GM18517 (cell line): ENCODE measurements at regions not wholly inside any gene's neighbourhood (a gene's known extent, or its start where the extent isn't known, plus 50 kb on each side); places are given as distances from the start of the nearest gene placed in this dataset.
"Not testable (repeated sequence)": the region's sequence is repeated elsewhere in the genome, so short reads cannot be mapped to it uniquely, and the experiment has no call there.

ENCODE experiments used
- ATAC-seq: cut with Tn5 transposase; IDR thresholded peaks from one replicate; pipeline ENCODE4 v1.9.1; 2021; ENCODE audit warnings: mild to moderate bottlenecking, moderate library complexity; ENCODE audit not compliant: unreplicated experiment

DNA sequence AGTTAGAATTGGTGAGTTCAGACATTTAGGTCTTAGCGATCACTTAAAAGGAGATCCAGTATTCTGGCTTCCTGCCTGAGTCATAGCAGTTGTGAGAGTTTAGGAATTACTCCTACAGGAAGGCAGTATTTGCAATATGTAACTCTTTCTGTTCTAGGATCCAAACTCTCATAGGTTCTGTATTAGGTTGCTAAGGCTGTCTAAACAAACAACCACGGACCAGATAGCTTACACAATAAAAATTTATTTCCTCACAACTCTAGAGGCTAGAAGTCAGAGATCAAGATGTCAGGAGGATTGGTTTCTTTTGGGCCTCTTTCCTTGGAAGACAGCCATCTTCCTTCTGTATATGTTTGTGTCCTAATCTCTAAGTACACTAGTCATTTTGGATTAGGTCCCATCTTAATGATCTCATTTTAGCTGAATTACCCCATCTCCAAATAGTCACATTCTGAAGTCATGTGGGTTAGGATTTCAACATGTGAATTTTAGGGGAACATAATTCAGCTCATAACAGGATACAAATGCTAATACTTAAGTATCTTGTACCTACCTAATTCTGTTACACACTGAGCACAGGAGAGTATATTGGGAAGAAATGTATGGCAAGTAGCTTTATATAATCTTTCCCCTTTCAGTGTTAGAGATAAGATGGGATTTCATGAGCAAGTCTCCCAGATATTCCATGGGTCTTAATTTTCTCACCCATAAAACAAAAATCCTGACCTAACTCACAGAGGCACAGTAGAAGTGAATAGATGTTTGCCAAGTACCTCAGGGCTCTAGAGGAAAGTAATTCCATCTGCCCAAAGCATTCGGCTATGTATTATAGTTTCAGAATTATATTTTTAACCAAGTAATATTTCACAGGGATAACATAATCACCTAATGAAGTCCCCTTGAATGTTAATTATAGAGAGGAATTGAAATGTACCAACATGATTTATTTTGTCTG, 144.4 kb downstream of the PTBP2 start:
- ATAC-seq = no peak

DNA sequence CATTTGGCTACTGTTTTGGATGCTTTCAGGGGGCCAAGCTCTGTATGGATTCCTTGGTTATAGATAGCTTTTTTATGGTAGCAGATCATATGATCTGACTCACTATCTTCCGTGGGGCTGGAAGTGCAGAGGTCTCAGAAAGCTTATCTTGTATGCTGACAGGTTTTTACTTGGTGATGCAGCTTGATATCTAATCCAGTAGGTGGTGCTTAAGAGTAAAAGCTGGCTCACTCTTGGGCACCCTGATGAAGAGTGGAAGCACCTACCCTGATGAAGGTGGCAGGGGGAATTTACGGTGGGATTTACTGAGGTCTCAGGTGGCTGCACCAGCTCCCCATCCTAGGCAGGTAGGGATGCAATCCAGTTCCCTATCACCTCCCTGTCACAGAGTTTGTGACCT, 151.2 kb downstream of the PTBP2 start:
- no peak for ATAC-seq

DNA sequence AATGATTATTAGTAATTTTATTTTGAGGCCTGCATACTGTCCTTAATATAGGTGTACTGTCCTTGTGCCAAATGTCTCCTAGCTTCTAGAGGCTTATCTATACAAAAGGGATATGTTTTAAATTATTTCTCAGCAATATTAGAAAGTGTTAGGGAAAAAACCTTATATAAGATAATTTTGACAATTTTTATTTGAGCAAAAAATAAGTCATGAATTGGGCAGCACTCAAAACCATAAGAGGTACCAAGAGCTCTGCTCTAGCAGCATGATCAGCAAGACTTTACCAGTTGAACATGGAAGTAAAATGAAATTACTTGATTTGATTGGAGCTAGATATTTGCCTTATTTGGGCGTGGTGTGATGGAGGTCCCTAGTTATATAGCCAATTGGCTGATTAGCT, 157.1 kb downstream of the PTBP2 start:
- ATAC-seq = no peak

DNA sequence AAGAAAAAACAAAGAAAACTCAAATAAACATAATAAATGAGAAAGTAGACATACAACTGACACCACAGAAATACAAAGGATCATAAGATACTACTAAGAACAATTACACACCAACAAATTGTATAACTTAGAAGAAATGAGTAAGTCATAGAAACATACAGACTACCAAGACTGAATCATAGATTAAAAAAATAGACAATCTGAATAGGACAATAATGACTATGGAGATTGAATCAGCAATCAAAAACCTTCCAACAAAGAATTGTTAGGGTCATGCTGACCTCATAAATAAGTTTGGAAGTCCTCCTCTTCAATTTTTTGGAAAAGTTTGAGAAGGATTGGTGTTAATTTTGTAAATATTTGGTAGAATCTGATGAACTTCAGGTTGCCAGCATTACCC, 159.0 kb downstream of the PTBP2 start:
- ATAC-seq = no peak

DNA sequence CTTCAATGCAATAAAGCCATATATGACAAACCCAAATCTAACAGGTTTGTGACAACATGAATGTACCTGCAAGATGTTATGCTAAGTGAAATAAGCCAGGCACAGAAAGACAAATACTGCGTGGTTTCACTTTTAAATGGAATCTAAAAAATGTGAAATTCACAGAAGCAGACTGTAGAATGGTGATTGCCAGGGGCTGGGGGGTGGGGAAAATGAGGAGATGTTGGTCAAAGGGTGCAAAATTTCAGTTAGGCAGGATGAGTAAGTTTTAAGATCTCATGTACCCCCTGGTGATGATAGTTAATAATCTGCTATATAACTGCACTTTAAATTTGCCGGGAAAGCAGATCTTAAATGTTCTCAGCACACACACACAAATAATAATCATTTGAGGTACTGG, 160.5 kb downstream of the PTBP2 start:
- ATAC-seq = no peak

DNA sequence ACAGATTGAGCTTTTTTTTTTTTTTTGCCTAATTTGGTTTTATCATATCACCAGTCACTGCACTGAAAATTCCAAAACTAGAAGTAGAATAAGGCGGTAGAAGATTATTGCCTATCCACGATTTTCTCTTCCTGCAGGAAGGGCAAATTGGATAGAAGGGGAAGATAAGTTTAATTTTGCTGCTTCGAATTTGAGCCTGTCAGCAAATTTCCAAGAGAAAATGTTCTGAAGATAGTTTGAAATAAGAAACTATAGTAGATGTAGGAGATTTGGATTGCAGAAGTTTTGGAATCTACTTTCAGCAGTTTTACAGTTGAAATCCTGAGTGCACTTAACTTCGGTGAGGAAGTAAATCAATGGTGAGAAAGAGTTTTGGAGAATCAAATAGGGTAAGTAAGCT, 164.9 kb downstream of the PTBP2 start:
- ATAC-seq = no peak

DNA sequence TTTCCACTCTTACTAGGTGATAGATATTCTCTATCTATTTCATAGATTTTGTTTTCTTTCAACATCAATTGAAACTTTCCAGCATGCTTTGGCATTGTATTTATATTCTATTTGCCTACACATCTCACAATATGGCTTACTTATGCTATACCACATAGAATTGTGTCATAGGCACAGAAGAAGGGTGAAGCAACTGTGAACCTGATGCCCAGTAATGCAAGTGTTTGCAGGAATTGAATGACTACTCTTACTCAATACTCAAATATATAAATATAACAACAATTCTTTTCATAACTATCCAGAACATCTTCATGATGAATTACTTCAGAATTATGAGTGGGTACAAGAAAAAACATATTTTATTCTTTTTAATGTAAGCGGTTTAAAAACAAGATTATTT, 165.9 kb downstream of the PTBP2 start:
- no peak for ATAC-seq

DNA sequence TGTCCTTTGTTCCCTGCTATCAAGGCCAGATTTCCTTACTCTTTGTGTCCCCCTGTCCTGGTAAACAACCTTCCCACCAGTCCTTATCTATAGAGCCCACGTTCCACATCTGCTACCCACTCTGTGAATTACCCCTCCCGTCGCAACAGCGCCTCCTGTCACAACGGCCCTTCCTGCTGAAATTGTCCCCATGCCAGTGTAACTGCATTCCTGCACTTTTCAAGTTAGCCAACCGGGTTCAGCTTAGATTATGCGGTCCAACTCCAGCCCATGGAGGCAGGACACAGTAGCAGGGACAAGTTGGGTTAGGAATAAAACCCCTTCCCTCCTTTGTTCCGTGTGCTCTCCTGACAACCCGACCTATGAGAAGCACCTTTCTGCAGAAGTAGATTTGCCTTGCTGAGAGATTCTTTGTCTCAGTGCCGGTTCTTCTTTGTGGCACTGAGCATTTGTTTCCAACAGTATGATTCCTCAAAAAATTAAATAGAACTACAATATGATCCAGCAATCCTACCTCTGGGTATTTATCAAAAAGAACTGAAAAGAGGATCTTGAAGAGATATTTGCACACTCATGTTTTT, 180.3 kb downstream of the PTBP2 start:
- ATAC-seq = no peak

DNA sequence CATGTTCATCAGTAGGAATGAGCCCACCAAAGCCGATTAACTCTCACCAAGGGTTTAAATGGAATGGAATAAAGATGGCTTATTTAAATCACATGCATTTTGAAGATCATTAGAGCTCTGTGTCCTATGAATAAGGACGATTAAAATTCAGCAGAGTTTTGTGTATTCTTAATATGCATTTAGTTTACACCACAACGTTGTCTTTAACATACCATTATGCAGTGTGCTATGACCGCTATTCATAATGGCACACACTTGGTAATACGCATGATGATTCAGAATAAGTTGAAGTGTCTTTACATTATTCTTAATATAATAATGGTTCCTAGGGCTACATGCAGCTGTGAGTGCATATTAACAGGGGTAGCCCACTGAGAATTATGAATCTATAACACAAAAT, 190.7 kb downstream of the PTBP2 start:
- no peak for ATAC-seq

DNA sequence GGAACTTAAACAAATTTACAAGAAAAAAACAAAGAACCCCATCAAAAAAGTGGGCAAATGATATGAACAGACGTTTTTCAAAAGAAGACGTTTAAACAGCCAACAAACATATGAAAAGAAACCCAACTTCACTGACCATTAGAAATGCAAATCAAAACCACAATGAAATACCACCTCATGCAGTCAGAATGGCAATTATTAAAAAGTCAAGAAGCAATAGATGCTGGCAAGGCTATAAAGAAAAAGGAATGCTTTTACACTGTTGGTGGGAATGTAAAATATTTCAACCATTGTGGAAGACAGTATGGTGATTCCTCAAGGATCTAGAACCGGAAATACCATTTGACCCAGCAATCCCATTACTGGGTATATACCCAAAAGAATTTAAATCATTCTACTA, 194.1 kb downstream of the PTBP2 start:
- not testable (repeated sequence) for ATAC-seq

DNA sequence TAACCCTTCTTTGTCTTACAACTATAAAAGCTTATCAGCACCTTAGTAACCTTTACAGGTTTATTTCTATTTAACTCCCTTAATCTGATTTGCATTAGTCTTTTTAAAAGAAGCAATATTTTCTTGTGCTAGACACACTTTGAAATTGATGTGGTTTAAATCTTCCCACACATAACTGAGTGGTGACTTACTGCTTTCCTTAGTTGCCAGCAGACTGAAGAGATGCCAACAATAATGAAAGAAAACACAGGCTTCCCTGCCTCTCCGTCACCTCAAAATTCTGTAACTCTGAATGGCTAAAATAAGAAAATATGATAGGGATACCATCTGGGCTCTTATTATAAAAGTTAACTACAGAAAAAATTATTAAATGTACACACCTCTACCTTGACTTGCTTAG, 196.8 kb downstream of the PTBP2 start:
- no peak for ATAC-seq

DNA sequence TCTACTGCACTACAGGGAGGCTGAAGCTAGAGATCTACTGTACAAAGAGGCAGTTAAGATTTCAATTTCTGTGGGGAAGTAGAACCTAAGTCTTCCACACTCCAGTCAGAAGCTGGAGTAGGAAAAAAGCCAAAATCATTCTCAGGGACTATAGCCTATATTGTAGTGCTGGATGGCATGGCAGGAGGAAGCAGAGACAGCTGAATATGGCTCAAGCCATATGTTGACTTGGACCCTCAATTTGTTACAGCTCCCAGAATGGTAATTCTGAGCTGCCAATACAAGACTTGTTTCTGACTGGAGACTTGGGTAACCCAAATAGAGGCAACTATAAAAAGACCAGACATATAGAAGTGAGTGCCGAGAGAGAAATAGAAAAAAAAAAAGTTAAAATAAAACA, 200.6 kb downstream of the PTBP2 start:
- ATAC-seq = no peak

DNA sequence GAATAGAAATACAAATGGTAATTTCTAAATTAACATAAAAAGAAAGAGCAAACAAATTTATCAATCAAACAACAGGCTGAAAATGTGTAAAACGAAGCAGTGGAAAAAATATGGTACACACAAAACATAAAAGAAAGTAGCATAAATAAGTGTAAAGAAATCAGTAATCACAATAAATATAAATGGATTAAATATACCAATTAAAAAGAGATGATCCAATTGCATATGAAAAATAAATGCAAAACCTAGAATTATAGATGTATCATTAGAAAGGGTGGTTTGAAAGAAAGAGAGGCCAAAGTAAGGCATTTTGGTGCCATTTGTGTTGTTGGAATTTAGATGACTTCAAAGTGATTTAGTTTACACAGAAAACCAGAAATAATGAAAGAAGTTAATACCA, 202.2 kb downstream of the PTBP2 start:
- no peak for ATAC-seq

DNA sequence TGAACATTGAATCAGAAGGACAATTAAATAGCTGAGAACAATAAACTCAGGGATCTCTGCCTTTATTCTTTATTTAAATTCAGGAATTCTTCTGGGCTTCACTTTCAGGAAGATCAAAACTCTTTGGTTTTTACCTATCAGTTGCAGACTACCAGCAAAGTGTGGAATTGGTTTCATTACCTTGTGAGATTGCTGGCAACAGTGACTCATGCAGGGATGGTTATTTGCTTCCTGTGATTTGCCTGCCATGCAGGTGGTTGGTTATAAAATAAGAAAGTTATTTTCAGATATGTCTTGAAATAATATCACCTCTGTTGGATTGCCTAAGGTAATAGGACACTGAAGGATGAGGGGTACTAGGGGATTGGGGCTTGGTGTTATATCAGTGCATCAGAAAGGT, 204.6 kb downstream of the PTBP2 start:
- no peak for ATAC-seq

DNA sequence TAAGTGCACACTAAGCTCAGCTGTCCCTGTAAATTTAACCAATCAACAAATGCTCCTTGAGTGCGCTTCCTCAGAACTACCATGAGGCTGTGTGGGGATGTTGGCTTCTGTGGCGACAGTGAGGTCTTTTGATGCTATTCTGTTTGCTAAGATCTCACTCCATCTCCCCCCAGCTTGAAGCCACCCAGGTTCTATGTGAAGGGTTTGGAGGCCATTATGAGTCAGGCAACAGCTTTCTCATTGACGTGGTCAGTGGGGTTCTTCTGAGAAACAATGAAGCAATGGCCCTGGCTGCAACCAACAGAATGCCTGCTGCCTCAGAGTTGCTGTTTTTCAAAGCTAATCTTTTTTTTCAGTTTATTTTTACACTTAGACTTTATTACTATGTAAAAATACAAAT, 205.5 kb downstream of the PTBP2 start:
- no peak for ATAC-seq

DNA sequence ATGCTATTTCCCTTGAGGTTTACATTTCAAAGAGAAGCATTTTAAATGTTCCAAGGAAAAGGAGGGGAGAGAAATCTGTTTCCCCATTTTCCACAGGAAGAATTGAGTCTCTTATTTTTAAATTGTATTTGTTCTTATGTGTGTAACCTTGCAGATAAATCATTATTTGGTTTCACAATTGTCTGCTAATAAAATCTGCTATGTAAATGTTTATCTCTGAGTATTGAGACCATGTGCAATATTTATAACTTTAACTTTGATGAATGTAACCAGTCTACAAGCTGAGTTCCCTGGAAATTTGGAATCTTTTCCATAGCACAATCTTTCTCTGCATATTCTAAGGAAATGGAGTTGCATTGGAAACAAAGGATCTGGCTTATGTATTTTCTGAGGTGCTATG, 209.6 kb downstream of the PTBP2 start:
- no peak for ATAC-seq

DNA sequence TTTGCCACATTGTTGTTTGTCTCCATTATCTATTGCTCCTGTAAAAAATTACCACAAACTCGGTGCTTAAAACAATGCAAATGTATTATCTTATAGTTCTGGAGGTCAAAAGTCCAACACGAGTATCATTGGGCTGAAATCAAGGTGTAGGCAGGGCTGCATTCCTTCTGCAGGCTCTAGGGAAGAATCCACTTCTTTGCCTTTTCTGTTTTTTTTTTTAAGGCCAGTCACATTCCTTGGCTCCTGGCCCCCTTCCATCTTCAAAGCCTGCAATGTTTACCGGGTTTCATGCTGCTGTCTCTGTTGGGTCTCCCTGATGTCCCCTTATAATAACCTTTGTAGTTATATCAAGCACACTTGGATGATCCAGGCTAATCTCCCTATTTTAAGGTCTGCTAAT, 212.7 kb downstream of the PTBP2 start:
- no peak for ATAC-seq

DNA sequence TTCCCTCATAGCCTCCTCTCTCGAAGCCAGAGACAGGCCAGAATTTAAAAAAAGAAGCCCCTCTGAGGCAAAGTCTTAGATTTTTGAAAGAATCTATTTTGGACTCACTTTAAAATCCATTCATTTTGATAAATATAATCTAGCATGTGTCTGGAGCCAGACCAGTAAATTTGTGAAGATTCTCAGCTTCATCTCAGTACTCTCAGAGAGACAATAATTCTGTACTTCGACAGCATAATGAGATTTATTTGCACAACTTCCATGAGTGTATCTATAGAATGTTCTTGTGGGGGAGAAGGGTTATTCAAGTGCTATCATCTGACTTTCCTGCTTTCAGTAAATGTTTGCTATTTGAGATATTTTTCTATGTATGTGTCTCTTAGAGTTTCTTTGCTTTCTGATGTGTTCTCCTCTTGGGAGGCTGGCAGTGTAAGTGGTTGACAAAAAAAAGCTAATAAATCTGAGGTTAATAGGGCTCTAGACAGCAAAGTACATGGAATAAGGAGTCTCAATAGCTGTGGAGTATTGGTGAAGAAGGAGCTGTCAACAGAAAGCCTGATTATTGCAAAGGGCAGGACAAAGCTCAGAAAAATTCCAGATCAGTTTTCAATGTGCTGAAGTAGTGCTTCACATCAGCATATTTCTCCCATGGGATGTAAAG, 223.0 kb downstream of the PTBP2 start:
- ATAC-seq = no peak

DNA sequence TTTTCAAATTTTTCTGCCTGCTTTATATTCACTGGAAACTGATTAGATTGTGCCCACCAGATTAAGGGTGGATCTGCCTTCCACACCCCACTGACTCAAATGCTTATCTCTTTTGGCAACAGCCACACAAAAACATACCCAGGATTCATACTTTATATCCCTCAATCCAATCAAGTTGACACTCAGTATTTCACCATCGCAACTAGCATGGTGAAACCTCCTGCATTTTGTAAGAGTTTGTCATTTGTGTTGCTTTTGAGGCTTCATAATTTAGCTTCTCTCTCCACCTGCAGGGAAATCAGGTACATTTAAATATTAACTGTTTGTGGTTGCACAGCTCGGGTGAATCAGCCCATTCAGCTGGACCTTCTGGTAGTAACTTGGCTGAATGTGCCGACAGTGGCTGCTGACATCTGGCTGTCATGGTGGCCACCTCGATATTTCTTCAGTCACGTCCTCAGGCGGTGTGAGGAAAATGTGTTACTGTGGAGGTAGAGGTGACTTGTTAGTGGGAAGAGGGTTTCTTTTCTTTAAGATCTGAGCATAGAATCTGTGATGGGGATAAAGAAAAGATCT, 224.0 kb downstream of the PTBP2 start:
- no peak for ATAC-seq

DNA sequence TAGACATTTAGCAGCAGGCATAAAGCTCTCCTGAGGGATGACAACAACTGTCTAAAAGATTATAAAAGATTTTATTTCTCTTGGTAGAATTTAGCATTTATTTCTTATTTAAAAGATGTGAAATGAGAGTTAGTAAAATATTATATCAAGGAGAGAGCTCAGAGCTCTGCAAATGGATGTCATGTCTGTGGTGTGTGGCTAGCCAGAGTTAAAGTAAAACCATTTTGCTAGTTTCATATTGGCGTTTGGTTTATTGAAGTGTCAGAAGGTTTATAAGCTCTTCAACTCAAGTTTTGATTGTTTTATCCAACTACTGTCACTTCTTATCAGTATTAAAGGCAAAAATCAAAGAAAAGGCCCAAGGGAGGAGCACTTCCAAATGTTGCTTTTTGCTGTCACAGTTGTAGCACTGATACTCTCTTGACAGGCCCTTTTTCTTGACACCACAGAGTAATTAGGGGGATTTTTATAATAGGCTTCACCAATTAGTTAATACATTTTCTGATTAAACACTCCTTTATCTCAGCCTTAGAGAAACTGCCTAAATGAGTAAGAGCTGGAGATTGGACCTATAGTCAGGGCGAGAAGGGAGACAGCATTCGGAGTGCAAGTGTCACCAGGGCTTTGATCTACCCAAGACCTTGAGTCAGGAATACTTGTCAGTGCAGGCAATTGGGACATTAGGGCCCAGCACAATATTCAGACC, 233.9 kb downstream of the PTBP2 start:
- ATAC-seq = no peak

DNA sequence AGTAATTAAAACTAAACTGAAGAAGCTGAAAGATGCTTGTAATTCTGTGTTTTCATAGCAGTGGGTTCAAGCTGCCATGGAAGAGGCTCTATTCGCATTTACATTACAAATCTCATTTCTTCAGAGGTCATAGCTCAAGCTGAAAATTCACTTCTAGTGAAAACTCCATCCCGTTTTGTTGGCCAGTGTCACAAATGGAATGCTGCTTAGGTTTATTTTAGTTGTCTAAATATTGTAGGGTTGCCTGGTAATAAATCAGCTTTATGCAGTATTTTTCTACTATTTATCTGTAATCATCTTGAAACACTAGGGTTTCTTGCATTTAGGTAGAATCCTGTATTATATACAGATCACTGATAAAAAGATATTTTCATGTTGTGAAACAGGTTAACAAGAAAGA, 240.6 kb downstream of the PTBP2 start:
- ATAC-seq = no peak
